ENCODE measurements at regions not wholly inside any gene's neighbourhood (a gene's known extent, or its start where the extent isn't known, plus 50 kb on each side); places are given as distances from the start of the nearest gene placed in this dataset.
"Not testable (repeated sequence)": the region's sequence is repeated elsewhere in the genome, so short reads cannot be mapped to it uniquely, and the experiment has no call there.

DNA sequence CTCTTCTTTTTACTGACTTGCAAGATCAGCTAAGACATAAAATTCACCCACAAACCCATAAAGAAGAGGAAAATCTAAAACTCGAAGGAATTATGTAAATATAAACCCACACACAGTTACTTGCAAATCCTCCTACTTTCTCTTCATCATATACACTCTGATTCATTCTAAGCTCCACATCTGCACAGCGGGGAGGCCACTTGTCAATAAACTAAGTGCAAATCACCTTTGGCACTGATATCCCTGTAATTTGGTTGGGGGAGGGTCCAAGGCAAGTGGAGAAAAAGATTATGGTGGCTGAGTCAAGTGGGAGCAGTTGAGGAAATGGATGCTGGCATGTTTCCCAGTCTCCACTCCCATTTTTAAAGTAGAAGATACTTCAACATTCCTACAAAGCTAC, 596.5 kb downstream of the MATN1 start:
- no peak for DNase-seq (ENCODE audit: low read depth)

DNA sequence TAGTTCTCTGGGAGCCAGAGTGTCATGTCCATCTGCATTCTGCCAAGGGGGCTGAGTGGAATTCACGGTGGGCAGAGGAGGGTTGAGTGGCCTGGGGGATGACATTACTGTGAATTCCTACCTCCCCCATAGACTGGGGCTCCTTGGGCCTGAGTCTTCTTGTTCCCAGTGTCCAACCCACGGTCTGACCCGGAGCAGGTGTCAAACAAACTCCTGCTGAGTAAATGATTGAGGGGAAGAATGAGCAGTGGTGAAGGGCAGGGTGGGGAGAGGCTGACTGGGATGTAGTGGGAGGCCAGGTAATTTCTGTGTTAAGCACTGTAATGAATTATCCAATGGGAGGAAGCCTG, 597.6 kb downstream of the MATN1 start:
- no peak for DNase-seq (ENCODE audit: low read depth)

DNA sequence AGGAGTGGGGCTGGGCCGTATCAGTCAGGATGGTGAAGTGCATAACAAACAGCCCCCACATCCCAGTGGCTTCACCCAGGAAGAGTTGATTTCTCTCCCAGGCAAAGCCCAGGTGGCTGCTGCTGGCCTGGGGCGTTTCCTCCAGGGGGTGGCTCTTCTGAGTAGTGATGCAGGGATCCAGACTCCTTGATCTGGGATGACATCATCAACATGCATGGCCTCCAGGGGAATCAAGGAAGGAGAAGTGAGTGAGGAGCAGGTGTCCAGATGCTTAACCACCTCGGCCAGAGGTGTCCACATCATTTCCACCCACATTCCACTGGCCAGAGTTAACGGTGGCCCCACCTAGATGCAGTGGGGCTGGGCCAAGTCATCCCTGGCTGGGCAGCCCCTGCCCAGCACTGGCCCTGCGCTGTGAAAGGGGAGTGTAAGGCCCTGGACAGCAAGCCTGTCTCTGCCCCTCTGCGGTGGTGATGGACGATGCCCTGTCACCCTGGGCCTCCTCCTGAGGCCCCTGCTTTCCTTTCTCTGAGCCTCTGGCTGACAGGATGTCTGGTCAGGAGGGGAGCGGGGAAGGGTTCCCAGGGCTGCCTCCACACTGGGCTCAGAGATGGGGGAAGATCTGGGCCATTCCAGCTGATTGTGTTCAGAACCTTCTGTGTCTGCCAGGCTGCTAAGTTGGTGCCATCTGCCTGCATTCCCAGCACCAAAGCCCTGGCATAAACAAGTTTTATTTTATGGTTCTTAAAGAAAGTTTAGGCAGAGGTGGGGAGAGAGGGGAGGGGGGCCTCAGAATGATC, 598.2 kb downstream of the MATN1 start:
- DNase-seq (ENCODE audit: low read depth): no peak

DNA sequence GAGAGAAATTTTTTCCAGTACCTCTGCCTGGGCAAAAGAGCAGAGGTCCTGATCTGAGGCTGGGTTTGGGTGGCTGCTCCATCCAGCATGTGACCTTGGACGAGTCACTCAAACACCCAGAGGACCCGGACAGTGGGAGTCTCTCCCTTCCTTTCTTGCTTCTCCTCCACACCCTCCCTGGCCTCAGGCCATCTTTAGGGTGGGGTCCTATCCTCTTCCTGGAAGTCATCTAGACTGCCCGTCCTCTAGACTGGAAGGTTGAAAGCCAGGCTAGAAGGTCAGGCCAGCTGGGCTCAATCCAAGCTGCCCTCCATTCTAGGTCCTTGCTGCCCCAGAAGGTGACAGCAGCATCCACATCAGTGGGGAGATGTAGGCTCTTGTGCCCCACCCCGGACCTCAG, 599.5 kb downstream of the MATN1 start:
- DNase-seq (ENCODE audit: low read depth): no peak

DNA sequence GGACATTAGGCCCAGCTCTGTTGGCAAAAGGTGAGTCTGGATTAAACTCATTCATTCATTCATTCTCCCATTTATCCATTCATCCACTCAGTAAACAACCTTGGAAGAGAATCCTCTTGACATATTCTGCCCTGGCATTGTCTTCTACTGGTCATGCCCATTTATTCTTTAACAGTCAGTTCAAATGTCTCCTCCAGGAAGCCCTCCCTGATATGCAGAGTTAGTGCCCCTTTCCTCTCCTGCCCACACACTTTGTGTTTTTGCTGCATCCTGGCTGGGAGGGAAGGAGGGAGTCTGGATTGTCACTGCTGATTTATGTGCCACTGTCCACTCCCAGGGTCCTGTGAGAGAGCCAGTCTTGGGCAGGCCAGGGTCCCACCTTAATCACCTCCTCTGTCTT, 600.3 kb downstream of the MATN1 start:
- no peak for DNase-seq (ENCODE audit: low read depth)

DNA sequence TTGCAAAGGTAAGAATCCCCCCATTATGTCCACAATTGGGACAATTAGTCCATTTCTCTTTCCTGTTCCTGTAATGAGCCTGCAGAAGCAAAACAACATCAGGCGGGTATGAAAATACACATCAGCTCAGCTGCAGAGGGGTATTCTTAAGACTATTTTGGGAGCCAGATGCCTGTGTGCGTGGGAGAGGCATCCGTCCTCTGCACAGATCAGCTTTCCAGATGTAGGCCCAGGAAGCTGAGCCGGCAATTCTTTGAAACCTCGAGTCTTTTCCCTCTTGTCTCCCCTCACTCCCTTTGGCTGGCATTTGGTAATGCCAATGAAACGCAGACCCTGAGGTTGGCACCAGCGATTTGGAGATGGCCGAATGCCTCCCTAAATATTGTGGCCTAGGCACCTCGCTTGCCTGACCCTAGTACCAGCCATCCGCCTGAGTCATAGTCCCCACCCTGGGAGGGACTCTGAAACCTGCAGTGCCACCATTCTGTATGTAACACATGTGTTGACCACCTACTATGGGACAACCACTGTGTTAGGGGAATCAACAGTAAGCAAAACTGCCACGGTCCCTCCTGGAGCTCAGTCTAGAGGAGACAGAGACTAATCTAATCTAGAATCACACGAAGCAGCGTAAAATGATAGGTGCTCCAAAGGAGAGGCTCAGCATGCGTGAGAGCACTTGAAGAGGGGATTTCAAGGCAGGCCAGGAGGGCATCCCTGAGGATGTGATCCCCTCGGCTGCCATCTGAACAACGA, 603.0 kb downstream of the MATN1 start:
- DNase-seq (ENCODE audit: low read depth): no peak

DNA sequence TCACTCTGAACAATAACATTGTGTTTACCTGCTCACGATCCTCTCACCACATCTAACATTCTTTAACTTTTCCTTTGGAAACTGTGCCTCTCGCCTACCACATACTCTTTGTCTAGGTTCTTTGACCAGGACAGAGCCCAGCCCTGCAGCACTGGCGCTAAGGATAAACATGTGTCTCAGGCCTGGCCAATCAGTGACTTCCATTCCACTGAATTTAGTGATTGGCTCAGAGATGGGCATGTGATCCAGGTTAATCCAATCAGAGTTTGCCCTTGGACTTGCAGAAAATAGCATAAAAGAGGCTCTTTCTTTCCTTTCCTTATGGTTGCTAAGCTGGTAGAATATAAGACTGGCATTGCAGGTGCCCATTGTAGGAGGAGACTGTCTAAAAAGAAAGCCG, 605.7 kb downstream of the MATN1 start:
- DNase-seq (ENCODE audit: low read depth): no peak

DNA sequence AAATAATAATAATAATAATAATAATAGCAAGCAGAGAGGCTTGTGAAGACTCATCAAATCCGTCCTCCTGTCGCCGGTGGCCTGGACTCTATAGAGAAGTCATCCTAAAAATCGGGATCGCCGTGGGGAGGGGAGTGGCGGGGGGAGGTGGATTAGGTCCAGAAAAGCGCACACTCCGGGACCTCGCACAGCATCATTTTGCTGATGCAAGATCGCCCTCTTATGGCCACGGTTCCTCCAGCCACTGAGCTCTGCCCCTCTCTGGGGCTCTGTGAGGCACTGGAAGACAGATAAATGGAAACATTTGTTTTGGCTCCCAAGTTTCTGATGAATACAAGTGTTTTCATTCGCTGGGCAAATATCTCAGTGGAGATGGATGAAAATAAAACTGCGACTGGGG, 612.0 kb downstream of the MATN1 start:
- DNase-seq (ENCODE audit: low read depth): no peak

DNA sequence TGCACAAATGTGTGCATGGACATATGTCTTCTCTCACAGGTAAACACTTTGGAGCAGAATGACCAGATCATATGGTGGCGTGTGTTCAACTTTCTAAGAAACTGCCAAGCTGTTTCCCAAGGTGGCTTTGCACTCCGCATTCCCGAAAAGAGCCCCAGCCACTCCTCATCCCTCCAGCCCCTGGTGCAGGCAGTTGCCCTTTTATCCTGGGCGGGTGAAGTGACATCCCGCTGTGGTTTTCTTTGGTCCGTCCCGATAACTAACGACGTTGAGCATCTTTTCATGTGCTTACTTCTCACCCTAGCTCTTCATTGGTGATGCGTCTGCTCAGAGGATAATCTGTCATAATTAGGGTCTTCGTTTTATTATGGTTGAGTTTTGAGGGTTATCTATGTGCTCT, 612.5 kb downstream of the MATN1 start:
- DNase-seq (ENCODE audit: low read depth): no peak

DNA sequence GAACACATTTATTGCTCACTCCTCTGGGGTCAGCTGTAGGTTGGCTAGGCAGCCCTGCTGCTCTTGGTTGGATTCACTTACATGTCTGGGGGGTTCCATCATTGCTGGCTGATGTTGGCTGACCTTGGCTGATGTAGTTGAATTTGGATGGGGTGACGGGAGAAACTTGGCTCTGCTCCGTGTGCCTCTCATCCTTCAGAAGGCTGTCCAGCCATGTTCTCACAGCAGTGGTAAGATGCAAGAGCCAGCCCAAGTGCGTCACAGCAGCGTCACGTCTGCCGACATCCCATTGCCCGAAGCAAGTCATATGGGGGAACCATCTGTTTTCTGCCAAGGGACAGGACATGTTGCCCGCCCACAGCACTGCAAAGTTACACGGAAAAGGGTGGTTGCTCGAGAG, 613.5 kb downstream of the MATN1 start:
- DNase-seq (ENCODE audit: low read depth): no peak

DNA sequence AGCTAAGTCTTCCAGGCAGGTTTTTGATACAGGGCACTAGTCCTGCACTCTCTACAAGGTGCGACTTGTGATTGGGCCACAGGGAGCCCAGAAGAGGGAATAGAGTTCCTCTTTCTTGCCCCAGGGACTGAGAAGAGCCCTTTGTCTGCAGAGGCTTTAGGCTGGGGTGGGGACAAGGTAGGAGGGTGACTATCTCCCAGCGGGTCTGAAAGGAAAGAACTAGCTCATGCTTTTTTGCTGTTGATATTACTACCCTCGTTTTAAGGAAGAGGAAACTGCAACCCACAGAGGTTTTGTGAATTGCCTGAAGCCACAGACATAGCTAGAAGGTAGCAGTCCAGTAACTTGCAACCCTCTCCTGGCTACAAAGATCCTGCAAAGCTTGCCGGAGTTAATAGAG, 615.2 kb downstream of the MATN1 start:
- DNase-seq (ENCODE audit: low read depth): no peak

DNA sequence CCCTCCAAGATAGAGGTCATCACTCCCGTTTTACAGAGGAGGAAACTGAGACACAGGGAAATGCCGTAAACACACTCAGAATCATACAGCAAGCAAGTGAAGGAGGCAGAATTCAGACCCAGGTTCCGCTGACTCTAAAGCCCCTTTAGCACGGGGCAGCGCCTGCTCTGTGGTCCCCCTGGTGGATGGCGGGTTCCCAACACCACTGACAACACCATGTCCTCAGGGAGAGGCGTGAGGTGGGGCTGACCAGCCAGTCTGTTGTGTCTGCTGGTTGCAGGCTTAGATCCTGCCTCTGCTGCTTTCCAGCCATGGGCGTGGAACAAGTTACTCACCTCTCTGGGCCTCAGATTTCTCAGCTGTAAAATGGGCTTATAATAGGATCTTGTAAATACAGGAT, 617.3 kb downstream of the MATN1 start:
- no peak for DNase-seq (ENCODE audit: low read depth)

DNA sequence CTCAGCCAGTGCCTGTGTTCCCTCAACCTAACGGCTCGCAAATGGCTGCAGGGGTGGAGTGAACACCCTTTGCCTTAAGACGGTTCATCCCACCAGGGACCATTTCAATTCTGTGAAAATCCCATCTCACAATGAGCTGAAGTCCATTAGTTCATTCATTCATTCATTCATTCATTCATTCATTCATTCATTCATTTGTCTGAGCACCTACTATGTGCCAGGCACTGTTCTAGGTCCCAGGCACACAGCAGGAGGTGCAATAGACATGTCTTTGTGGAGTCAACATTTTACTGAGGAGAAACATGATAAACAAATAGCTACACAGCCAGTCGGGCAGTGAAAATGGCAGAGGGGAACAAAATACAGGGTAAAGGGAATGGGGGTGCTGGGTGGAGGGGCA, 618.8 kb downstream of the MATN1 start:
- no peak for DNase-seq (ENCODE audit: low read depth)

DNA sequence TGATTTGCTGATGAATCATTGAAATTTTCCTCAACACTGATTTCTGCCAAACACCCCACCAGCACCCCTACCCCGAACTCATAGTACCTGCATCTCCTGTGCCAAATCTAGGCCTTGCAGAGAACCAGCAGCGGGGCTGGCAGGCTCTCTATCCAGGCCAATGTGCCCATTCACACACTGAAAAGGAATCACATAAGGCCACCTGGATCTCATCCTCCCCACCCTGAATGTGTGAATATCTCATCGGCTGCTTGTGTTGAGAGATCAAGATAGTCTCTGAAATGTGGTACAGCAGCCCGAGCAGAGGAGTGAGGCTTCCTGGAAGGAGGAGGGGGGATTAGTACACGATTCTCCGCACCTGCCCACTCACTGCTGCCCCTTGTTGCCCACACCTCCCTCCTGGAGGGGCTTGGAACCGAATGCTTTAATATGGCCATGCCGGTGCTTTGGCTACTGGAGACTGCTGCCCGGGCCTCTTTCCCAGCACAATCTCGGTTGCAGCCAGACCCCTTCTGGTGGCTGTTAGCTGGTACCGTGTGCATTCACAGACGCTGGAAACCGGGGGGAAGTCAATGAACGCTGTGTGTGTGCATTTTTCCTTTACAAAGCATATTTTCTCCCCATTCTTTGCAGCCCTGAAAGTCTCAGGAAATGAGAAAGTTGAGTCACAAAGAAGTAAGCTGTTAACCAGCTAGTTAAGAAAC, 619.5 kb downstream of the MATN1 start:
- no peak for DNase-seq (ENCODE audit: low read depth)

DNA sequence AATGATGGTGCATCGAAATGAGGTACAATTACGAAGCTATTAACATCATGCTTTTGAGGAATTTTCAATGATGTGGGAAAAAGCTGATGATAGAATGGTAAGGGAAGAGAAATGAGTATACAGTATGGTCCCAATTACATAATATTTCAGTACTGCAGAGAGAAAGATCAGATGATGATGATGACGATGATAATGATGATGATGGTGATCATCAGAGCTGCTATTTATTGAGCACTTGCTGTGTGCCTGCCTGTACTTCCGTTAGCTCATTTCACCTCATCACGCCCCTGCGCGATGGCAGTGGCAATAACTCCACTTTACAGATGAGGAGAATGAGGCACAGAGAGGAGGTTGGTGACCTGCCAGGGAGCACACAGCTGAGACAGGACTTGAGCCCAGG, 620.8 kb downstream of the MATN1 start:
- DNase-seq (ENCODE audit: low read depth): no peak

DNA sequence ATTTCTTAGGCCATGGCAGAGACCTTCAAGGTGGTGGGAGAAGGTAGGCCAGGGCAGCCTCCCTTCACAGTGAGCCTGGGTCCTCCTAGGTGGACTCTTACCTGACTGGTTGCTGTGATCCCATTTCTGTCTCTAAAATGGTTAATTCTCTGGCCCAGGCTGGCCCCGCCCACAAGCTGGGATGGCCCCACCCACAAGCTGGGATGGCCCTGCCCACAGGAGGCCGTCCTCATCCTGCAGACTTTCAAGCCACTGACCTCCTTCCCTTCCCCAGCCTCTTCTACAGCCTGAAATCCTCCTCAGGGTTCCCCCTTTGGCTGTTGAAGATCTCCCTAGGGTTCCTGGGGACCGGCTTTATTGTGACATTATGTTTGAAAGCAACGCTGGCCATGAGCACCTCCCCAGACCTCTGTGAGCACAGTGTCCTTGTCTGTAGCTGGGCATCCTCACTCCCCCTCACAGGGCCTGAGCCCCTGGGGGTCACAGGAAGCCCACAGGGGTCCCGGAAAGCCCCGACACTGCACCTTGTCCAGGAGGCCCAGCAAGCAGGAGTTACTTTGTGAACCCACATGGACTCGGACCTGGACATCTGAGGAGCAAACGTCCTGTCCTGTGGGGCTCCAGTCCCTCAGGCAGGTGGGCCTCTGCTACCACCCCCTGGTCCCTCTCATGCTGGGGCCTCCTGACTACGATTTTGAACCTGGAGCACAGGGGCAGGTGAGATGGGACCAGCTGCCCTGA, 621.7 kb downstream of the MATN1 start:
- DNase-seq (ENCODE audit: low read depth): no peak

DNA sequence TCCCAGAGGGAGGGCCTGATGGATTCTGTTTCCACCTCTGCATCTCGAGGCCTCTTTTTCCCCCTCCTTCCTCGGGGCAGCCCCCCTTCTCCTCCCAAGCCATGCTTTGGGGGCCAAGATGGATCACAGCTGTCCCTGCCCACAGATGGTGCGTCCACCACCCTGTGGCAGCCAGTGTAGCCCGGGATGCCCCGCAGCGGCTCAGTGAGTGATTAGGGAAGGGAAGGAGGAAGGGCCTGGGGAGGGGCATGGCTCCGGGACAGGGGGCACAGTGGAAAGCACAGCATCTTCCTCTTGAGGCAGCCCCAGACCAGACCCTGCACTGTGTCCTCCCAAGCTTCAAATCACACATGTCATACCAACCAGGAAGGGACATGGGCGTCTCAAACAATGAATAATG, 622.4 kb downstream of the MATN1 start:
- no peak for DNase-seq (ENCODE audit: low read depth)

DNA sequence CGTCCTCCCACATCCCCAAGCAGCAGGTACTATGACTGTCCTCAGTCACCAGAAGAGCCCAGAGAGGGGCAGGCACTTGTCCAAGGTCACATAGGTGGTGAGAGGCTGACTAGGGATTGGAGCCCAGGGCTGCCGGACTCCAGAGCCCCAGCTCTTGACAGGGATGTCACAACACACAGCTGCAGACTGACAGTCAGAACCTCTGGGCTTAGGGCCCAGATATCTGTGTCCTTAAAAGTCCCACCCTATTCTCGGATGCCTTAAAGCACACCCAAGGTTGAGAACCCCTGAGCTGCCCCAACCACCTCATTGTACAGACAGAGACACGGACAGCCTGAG, 622.9 kb downstream of the MATN1 start:
- DNase-seq (ENCODE audit: low read depth): no peak

DNA sequence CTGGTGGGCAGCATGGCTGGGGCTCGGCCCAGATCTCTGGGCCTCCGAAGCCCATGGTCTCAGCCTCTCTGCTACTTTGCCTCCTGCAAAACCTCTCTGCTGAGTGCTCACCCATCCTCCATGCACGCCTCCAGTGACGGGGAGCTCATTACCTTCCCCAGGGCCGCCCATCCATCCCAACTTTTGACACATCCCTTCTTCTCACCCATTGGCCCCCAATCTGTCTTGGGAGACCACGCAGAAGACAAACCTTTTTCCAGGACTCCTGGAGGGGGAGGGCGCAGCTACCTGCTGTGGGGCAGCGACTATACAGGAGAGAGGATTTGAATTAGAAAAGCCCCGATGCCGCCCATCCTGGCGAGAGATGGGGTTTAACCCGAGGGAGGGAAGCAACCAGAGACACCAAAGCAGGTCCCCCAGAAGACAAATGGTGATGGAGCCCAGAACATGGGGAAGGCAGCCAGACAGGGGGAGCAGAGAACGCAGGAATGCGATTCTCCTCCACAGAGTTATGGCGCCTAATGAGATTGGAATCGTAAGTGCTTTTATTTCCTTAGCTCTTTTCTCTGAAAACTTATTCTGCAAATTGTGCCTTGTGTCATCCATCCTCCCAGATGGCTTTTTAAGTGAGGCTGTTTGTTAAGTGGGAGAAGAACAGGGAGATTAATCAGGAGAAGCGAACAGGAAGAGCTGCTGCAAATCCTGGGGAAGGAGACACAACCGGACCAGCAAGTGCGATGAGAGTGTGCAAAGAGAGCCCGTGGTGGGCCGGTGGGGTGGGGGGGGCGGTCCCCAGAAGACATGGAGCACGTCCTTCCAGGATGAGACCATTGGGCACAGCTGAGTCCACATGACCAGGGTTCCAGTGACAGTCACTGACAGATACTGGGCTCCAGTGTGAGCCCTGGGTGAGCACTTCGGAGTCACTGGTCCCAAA, 623.5 kb downstream of the MATN1 start:
- no peak for DNase-seq (ENCODE audit: low read depth)

DNA sequence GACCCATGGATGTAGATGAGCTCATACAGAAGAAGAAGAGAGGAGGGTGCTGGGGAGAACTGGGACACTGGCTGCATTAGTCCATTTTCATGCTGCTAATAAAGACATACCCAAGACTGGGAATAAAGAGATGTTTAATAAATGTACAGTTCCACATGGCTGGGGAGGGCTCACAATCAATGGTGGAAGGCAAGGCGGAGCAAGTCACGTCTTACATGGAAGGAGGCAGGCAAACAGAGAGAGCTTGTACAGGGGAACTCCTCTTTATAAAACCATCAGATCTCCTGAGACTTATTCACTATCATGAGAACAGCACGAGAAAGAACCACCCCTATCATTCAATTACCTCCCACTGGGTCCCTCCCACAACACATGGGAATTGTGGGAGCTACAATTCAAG, 625.5 kb downstream of the MATN1 start:
- DNase-seq (ENCODE audit: low read depth): not testable (repeated sequence)

DNA sequence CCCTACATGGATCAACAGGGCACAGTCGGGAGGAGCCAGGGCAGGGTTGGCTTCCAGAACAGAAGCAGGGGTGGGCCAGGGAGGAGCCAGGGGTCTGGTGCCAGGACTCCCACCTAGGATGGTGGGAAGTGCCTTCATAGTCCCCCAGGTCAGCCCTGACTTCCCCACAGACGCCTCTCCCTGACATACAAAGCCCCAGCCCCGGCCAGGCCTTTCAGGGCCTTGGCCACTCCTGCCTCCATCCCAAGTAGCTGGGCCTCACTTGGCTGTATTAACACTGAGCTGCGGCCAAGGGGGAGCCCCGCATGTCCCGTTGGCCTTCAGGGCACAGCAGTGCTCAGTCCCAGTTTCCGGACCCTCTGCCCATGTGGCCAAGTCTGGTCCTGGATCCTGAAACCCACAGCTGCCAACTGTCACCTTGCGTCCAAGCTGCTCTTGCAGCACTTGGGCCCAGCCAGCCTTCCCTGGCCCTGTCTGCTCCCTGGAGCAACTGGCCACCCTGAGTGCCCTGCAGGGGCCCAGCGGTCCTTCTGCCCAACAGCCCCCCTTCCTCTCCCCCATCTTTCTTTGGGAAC, 627.8 kb downstream of the MATN1 start:
- no peak for DNase-seq (ENCODE audit: low read depth)
